Ectodermal cell (in vitro differentiated cells): ENCODE measurements at regions not wholly inside any gene's neighbourhood (a gene's known extent, or its start where the extent isn't known, plus 50 kb on each side); places are given as distances from the start of the nearest gene placed in this dataset.

Source experiments
- H3K27ac ChIP-seq: 2 replicates; pipeline ENCODE4 v1.7.0; 2013; ENCODE audit warnings: mild to moderate bottlenecking, low read depth, low read length; ENCODE audit not compliant: insufficient read depth, poor library complexity, severe bottlenecking
- H3K27me3 ChIP-seq: 2 replicates; pipeline ENCODE4 v1.7.0; 2013; ENCODE audit warnings: mild to moderate bottlenecking, low read length; ENCODE audit not compliant: insufficient read depth, control insufficient read depth, poor library complexity, severe bottlenecking
- H3K36me3 ChIP-seq: one replicate; pipeline ENCODE4 v1.7.0; 2013; ENCODE audit warnings: low read length; ENCODE audit not compliant: control insufficient read depth, insufficient read depth
- H3K4me1 ChIP-seq: one replicate; pipeline ENCODE4 v1.7.0; 2013; ENCODE audit warnings: low read length; ENCODE audit not compliant: control insufficient read depth, insufficient read depth
- H3K4me3 ChIP-seq: 2 replicates; pipeline ENCODE4 v1.7.0; 2013; ENCODE audit warnings: low read depth, low read length, control low read depth; ENCODE audit not compliant: insufficient read depth
- H3K9me3 ChIP-seq: 2 replicates; pipeline ENCODE4 v1.7.0; 2013; ENCODE audit warnings: mild to moderate bottlenecking, low read length, moderate library complexity; ENCODE audit not compliant: control insufficient read depth
- WGBS, 2 experiments: methylation state at CpG; one replicate each; pipeline ENCODE4 v1.1.7; 2013; ENCODE audit warnings: missing lambda C conversion rate in 2 of 2; 5-methylcytosine and 5-hydroxymethylcytosine counted together

DNA sequence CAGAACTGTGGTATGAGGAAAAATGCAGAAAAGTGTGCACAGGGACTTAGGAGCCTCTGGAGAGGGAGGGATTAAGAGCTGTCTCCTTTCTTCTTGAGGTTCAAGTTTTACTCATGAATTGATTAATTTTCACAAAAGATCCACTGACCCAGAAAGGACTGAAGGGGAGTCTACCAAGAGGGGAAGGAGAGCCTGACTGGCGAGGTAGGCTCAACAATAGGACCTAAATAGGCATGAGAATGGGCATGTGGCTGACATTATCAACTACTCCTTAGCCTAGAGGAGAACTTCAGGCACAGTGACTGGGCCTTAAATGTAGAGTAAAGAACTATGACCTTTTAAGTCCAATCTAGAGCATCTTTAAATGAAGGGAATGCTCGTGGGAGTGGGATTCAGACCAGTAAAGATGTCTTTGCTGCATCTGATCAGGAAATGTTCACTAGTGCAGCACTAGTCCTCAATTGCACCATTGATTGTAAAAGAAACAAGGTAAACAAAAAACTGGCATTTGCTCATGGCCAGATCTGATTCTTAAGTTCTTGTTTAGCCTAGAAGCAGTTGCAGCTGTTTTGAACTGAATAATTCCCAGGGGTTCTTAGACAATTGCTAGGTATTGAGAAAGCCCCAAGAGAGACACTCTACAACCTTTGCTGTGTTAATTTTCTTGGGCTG lies 135.6 kb downstream of the RAB38 start:
- Histone ChIP-seq H3K9me3 (no peaks in the 10 kb centered on the region), H3K27me3 (no peaks in the 10 kb centered on the region)
- 66 to 81% methylated on average over 2 of the region's 2 CpGs for WGBS, 2 experiments

DNA sequence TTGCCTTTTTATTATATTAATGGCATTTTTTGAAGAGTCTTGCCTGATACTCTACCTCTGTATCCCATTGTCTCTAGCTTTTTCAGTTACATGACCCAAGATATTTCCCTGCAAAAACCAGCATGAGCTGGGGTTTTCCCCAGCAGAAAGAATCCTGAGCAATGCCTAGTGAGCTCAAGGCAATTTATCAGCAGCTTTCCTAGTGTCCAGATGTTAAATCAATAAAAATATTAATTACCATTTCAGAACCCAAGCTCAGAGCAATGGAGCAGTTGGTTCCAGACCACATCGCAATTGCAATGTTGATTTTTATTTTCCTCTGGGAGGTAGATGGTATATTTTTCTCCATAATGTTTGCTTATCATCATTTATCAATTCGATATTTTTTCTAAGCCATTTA lies 137.2 kb downstream of the RAB38 start:
- H3K4me3 ChIP-seq: no peak overlapping the region
- no peaks in the 10 kb centered on the region for H3K9me3 ChIP-seq
- peaks cover 8% of the 10 kb centered on the region for H3K4me1 ChIP-seq
- WGBS, 2 experiments: 85 to 92% methylated on average over 1 of the region's 2 CpGs
- no peaks in the 10 kb centered on the region for H3K36me3 ChIP-seq
- H3K27me3 ChIP-seq: no peaks in the 10 kb centered on the region
- no peak overlapping the region for H3K27ac ChIP-seq

More for the DNA sequence above, 135.6 kb downstream of the RAB38 start:
- H3K4me3 ChIP-seq: no peak overlapping the region
- peaks cover 11% of the 10 kb centered on the region for H3K4me1 ChIP-seq
- H3K36me3 ChIP-seq: no peaks in the 10 kb centered on the region
- no peak overlapping the region for H3K27ac ChIP-seq

DNA sequence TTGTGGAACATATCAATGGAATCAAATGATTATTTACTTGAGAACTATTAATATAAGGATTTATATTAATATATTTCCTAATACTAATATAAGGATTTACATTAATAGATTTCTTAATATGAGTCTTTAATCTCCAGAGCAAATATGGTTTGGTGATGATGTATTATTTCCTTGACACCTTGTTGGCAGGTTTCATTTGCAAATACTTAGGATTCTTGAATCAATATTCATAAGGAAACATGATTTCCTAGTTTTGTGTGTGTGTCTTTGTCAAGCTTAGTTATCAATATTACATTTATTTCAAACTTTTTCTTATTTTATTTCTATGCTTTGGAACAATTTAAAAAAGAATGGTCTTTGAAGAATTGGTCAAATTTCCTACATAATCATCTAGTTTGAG lies 138.5 kb downstream of the RAB38 start:
- no peaks in the 10 kb centered on the region for H3K9me3 ChIP-seq
- H3K36me3 ChIP-seq: no peaks in the 10 kb centered on the region
- no peak overlapping the region for H3K27ac ChIP-seq
- no peaks in the 10 kb centered on the region for H3K27me3 ChIP-seq
- no peak overlapping the region for H3K4me3 ChIP-seq
- no peaks in the 10 kb centered on the region for H3K4me1 ChIP-seq

DNA sequence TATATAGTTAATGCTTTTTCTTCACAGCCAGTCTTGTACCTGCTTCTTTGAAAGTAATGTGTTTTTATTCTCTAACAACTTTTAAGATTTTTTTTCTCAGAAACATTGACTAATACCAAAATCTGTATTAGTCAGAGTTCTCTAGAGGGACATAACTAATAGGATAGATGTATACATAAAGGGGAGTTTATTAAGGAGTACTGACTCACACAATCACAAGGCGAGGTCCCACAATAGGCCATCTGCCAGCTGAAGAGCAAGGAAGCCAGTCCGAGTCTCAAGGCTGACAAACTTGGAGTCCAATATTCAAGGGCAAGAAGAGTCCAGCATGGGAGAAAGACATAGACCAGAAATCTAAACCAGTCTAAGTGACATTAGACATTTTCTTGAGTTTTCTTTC lies 140.0 kb downstream of the RAB38 start:
- Histone ChIP-seq H3K36me3 (no peaks in the 10 kb centered on the region), H3K27ac (no peak overlapping the region), H3K4me1 (no peaks in the 10 kb centered on the region), H3K9me3 (no peaks in the 10 kb centered on the region), H3K4me3 (no peak overlapping the region), H3K27me3 (no peaks in the 10 kb centered on the region)
- 93 to 95% methylated on average over 2 of the region's 2 CpGs for WGBS, 2 experiments

DNA sequence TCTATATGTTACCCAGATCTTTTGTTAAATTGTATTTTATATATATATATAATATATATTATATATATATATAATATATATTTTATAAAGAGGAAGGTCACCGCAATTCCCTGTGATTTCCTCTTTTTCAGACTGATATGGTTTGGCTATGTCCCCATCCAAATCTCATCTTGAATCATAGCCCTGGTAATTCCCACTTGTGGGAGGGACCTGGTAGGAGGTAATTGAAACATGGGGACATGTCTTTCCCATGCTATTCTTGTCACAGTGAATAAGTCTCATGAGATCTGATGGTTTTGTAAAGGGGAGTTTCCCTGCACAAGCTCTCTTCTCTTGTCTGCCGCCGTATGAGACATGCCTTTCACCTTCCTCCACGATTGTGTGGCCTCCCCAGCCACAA lies 157.6 kb downstream of the RAB38 start:
- Histone ChIP-seq H3K36me3 (no peaks in the 10 kb centered on the region), H3K4me1 (no peaks in the 10 kb centered on the region), H3K27me3 (no peaks in the 10 kb centered on the region), H3K9me3 (no peaks in the 10 kb centered on the region), H3K27ac (no peak overlapping the region), H3K4me3 (no peak overlapping the region)
- WGBS, 2 experiments: 65 to 68% methylated on average over 4 of the region's 4 CpGs

DNA sequence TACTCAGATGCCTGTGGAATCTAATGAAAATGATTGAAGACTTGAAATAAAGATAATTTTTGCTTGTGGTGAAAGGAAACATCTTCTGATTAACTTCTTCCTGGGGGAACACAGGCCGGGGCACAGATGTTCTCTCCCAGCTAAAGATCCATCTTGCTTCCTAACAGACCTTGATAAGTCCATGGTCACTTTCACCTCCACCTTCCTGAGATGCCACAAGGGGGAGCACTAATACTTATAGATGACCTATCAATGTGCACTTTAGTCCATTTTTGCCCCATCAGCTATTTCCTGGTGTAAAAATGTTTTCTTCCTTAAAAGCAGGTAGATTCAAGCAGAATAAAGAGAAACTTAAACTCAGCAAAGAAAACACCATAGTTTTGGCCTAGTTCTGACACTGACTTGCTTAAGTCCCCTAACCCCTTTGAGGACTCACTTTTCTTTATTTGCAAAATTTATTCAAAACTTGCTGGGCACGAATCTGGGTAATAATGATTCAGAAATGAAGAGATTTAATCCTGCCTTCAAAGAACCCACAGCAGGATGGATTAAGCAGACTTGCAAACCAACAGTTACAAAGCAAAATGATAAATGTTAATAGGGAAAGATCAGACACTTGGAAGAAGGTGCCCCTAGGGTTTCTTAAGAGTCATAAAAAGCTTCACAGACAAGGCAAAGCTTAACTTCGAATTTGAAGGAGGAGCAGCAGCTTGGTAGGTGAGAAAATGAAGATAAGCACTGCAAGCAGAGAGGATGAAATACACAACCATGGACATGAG lies 158.7 kb downstream of the RAB38 start:
- H3K27me3 ChIP-seq: no peaks in the 10 kb centered on the region
- no peak overlapping the region for H3K4me3 ChIP-seq
- 58 to 61% methylated on average over 3 of the region's 3 CpGs for WGBS, 2 experiments
- no peaks in the 10 kb centered on the region for H3K4me1 ChIP-seq
- no peaks in the 10 kb centered on the region for H3K36me3 ChIP-seq
- H3K9me3 ChIP-seq: no peaks in the 10 kb centered on the region
- no peak overlapping the region for H3K27ac ChIP-seq

DNA sequence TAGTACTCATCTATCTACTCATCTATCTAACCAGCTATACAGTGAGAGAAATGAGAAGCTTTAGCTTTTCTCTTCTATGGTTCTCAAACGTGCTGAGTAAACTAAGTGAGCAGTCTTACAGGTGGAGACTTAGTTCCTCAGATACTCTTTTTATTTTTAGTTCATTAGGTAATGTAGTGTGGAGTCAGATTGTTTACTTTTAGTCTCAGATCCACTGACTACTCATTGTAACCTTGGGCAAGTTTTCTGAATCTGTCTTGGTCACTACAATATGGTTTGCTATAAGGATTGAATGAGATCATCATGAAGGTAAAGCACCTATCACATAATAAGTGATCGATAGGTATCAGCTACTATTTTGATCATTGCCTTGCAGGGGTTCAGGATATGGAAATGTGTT lies 160.1 kb downstream of the RAB38 start:
- 87 to 100% methylated on average over 1 to 2 of the region's 2 CpGs for WGBS, 2 experiments
- no peak overlapping the region for H3K27ac ChIP-seq
- H3K27me3 ChIP-seq: no peaks in the 10 kb centered on the region
- H3K9me3 ChIP-seq: no peaks in the 10 kb centered on the region
- H3K4me1 ChIP-seq: no peaks in the 10 kb centered on the region
- H3K36me3 ChIP-seq: no peaks in the 10 kb centered on the region
- no peak overlapping the region for H3K4me3 ChIP-seq

DNA sequence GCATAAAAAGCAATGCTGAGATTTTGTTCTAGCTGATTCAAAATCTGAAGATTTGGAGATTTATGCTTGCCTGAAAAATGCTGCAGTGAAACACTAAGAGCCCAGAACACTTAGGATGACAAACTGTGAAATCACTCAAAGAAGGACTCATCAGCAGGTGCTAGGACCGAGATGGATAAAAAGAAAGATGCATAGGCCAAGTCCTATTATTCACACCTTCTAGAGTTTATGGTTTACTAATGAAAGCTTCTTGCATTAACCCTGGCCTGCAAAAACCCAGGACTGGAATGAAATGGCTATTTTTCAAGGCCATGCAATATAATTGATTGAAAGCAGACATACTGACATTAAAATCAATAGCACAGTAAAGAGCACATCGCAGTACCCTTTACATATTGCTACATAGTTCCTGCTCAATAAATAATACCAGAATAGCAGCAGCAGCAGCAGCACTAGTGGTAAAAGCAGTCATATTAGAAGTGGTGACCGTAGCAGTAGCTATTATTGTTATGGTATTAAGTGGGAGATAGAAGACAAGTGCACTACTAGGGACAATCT lies 161.7 kb downstream of the RAB38 start:
- Histone ChIP-seq H3K4me3 (no peak overlapping the region), H3K4me1 (no peaks in the 10 kb centered on the region), H3K36me3 (no peaks in the 10 kb centered on the region), H3K27ac (no peak overlapping the region), H3K9me3 (no peaks in the 10 kb centered on the region), H3K27me3 (no peaks in the 10 kb centered on the region)
- 83 to 92% methylated on average over 2 to 3 of the region's 3 CpGs for WGBS, 2 experiments

DNA sequence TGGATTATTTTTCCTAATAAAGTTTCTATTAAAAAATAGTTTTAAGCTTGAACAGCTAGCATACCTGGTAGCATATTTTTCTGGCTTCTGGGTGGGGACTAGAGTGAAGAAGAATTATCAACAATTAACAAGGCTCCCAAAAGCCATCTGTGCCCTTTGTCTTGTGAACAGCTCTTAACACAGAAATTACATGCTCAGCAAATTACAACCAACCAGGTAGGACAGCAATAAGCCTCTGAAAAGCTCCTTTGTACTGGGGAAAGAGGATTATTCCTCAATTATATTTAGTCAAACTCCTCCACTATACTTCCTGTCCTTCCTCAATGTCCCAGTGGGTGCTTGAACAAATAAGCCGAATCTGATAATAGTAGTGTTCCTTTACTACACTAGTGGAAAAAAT lies 162.8 kb downstream of the RAB38 start:
- 100% methylated on average over 1 of the region's 1 CpG; no CpG with 5 or more reads in 1 of the 2 experiments for WGBS, 2 experiments
- Histone ChIP-seq H3K9me3 (no peaks in the 10 kb centered on the region), H3K36me3 (no peaks in the 10 kb centered on the region), H3K4me3 (no peak overlapping the region), H3K4me1 (no peaks in the 10 kb centered on the region), H3K27ac (no peak overlapping the region), H3K27me3 (no peaks in the 10 kb centered on the region)

DNA sequence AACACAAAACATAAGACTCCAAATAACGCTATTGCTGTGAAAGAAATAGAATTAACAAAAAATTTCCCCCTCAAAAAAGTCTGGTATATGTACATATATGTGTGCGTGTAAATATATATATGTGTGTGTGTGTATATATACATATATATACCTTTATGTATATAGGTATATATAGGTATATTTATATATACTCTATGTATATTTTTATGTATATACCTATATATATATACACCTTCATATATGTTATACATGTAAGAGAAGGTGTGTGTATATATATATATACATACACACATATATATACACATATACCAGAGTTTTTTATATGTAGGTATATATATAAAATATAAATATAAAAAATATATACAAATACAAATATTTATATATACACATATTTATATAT lies 199.2 kb downstream of the RAB38 start:
- Histone ChIP-seq H3K9me3 (no peaks in the 10 kb centered on the region), H3K4me1 (no peaks in the 10 kb centered on the region), H3K27ac (no peak overlapping the region), H3K27me3 (no peaks in the 10 kb centered on the region), H3K4me3 (no peak overlapping the region), H3K36me3 (no peaks in the 10 kb centered on the region)
- WGBS, 2 experiments: no CpG with 5 or more reads among the region's 2 CpGs
